Neural progenitor cell (in vitro differentiated cells): ENCODE measurements at regions not wholly inside any gene's neighbourhood (a gene's known extent, or its start where the extent isn't known, plus 50 kb on each side); places are given as distances from the start of the nearest gene placed in this dataset.

Experiments used
- DNase-seq: peaks from one replicate; pipeline ENCODE4 v3.0.0-alpha.2; 2016; ENCODE audit warnings: low spot score
- H2AFZ ChIP-seq: fragments of 200-600 bp; sonication (generic); replicated peaks from 2 replicates; pipeline ENCODE4 v1.6.1; 2016; ENCODE audit warnings: antibody characterized with exemption
- H3F3A ChIP-seq: fragments of 200-600 bp; sonication (generic); 2 replicates; pipeline ENCODE4 v1.6.1; 2016; ENCODE audit warnings: antibody characterized with exemption, low read depth
- H3K27ac ChIP-seq: fragments of 200-600 bp; sonication (generic); 2 replicates; pipeline ENCODE4 v1.5.1; 2016; ENCODE audit warnings: mild to moderate bottlenecking
- H3K27me3 ChIP-seq: fragments of 200-600 bp; sonication (generic); 2 replicates; pipeline ENCODE4 v1.6.1; 2016; ENCODE audit warnings: mild to moderate bottlenecking, moderate library complexity
- H3K36me3 ChIP-seq: fragments of 200-600 bp; sonication (generic); 2 replicates; pipeline ENCODE4 v1.5.1; 2016
- H3K4me1 ChIP-seq: fragments of 200-600 bp; sonication (generic); 2 replicates; pipeline ENCODE4 v1.6.1; 2016; ENCODE audit warnings: mixed run types
- H3K4me2 ChIP-seq: fragments of 200-600 bp; sonication (generic); 2 replicates; pipeline ENCODE4 v1.6.1; 2016
- H3K4me3 ChIP-seq: fragments of 200-600 bp; sonication (generic); 2 replicates; pipeline ENCODE4 v1.5.1; 2016
- H3K79me2 ChIP-seq: fragments of 200-600 bp; sonication (generic); 2 replicates; pipeline ENCODE4 v1.6.1; 2016; ENCODE audit warnings: low read depth
- H3K9ac ChIP-seq: fragments of 200-600 bp; sonication (generic); 2 replicates; pipeline ENCODE4 v1.6.1; 2016
- H3K9me3 ChIP-seq: fragments of 200-600 bp; sonication (generic); 2 replicates; pipeline ENCODE4 v1.5.1; 2016; ENCODE audit warnings: low read depth
- H4K20me1 ChIP-seq: fragments of 200-600 bp; sonication (generic); 2 replicates; pipeline ENCODE4 v1.6.1; 2016; ENCODE audit warnings: low read depth
- H3K27ac Mint-ChIP-seq: 3 replicates; pipeline ENCODE4 v1.8.0; 2021; ENCODE audit warnings: mixed read lengths
- H3K27me3 Mint-ChIP-seq: 2 replicates; pipeline ENCODE4 v1.8.0; 2022; ENCODE audit warnings: low read depth, mild to moderate bottlenecking, inconsistent platforms, moderate library complexity, mixed read lengths; ENCODE audit not compliant: insufficient read depth
- H3K36me3 Mint-ChIP-seq: 3 replicates; pipeline ENCODE4 v1.8.0; 2021; ENCODE audit warnings: mixed read lengths
- H3K4me1 Mint-ChIP-seq: 3 replicates; pipeline ENCODE4 v1.8.0; 2021; ENCODE audit warnings: mixed read lengths
- H3K4me3 Mint-ChIP-seq: 3 replicates; pipeline ENCODE4 v1.8.0; 2021; ENCODE audit warnings: mild to moderate bottlenecking, moderate library complexity, mixed read lengths
- H3K9me3 Mint-ChIP-seq: 3 replicates; pipeline ENCODE4 v1.8.0; 2020; ENCODE audit warnings: mixed read lengths
- EZH2 ChIP-seq: fragments of 200-600 bp; sonication (generic); IDR thresholded peaks from 2 replicates; pipeline ENCODE4 v1.6.1; 2017; ENCODE audit warnings: antibody characterized with exemption, mild to moderate bottlenecking, moderate library complexity
- EZH2phosphoT487 ChIP-seq: fragments of 200-600 bp; sonication (generic); IDR thresholded peaks from 2 replicates; pipeline ENCODE4 v1.6.1; 2017; ENCODE audit warnings: antibody characterized with exemption
- TF ChIP-seq, protein P1 (sequence below): fragments of 200-600 bp; sonication (generic); IDR thresholded peaks from 2 replicates; pipeline ENCODE4 v1.5.1; 2017; ENCODE audit warnings: antibody characterized with exemption, mild to moderate bottlenecking

DNA sequence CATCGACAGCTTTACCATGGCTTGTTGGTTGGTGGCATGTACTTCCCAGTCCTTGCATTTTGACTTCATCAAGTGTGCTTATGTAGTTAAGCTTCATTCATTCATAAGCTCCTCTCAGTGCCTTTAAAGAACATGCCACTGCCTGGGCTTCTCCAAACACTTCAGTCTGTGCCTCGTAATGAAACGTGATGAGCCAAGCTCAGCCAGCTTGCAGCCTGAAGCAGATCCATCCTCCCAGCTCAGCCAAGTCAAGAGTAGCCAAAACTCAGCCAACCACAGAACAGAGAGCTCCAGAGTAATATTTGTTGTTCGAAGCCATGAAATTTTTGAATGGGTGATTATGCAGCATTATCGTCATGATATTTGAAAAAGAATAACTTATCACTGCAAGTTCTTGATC, 989.7 kb downstream of the EFNB2 start:
- Mint-ChIP-seq H3K27me3 (peaks cover 2% of the 10 kb centered on the region), H3K4me1 (no peaks in the 10 kb centered on the region), H3K27ac (no peak overlapping the region), H3K9me3 (no peaks in the 10 kb centered on the region), H3K36me3 (no peaks in the 10 kb centered on the region), H3K4me3 (no peak overlapping the region)
- Histone ChIP-seq H3K4me2 (no peak overlapping the region), H3K4me3 (no peak overlapping the region), H2AFZ (no peak overlapping the region), H4K20me1 (no peaks in the 10 kb centered on the region), H3K9me3 (no peaks in the 10 kb centered on the region), H3K27ac (no peak overlapping the region), H3K9ac (no peak overlapping the region), H3K79me2 (no peaks in the 10 kb centered on the region), H3K27me3 (no peaks in the 10 kb centered on the region), H3K36me3 (no peaks in the 10 kb centered on the region), H3K4me1 (no peaks in the 10 kb centered on the region), H3F3A (no peaks in the 10 kb centered on the region)
- TF ChIP-seq EZH2phosphoT487 (no peak), EZH2 (no peak)
- TF ChIP-seq, protein P1, sequence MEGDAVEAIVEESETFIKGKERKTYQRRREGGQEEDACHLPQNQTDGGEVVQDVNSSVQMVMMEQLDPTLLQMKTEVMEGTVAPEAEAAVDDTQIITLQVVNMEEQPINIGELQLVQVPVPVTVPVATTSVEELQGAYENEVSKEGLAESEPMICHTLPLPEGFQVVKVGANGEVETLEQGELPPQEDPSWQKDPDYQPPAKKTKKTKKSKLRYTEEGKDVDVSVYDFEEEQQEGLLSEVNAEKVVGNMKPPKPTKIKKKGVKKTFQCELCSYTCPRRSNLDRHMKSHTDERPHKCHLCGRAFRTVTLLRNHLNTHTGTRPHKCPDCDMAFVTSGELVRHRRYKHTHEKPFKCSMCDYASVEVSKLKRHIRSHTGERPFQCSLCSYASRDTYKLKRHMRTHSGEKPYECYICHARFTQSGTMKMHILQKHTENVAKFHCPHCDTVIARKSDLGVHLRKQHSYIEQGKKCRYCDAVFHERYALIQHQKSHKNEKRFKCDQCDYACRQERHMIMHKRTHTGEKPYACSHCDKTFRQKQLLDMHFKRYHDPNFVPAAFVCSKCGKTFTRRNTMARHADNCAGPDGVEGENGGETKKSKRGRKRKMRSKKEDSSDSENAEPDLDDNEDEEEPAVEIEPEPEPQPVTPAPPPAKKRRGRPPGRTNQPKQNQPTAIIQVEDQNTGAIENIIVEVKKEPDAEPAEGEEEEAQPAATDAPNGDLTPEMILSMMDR, result no peak
- DNase-seq, result no peak

DNA sequence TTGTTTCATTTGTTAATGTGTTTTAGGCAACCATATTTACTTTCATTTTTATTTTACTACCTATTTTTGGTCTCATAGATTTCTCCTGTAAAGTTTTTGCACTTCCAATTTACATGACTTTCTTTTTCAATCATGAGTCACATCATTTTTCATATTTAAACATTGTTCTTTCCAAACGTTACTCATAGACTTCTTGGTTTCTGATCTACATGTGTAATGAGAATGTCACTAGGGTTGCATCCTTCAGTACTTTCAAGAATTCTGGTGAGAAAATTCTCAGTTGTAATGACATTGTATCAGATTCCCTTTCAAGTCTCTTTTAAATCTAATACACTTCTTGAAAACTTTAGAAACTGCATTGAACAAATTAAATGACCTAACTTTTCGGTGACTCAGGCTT, 991.7 kb downstream of the EFNB2 start:
- Histone ChIP-seq H3K9ac (no peak overlapping the region), H4K20me1 (no peaks in the 10 kb centered on the region), H3K4me3 (no peak overlapping the region), H3K27ac (no peak overlapping the region), H3K79me2 (no peaks in the 10 kb centered on the region), H3K4me2 (no peak overlapping the region), H3K27me3 (no peaks in the 10 kb centered on the region), H3K4me1 (no peaks in the 10 kb centered on the region), H3K9me3 (no peaks in the 10 kb centered on the region), H2AFZ (no peak overlapping the region), H3F3A (no peaks in the 10 kb centered on the region), H3K36me3 (no peaks in the 10 kb centered on the region)
- no peaks in the 10 kb centered on the region for H3K4me1 Mint-ChIP-seq
- no peak overlapping the region for H3K27ac Mint-ChIP-seq
- H3K4me3 Mint-ChIP-seq, result no peak overlapping the region
- no peaks in the 10 kb centered on the region for H3K9me3 Mint-ChIP-seq
- H3K27me3 Mint-ChIP-seq, result peaks cover 2% of the 10 kb centered on the region
- no peak for TF ChIP-seq EZH2
- TF ChIP-seq EZH2phosphoT487, result no peak
- TF ChIP-seq, protein P1, result no peak
- no peak for DNase-seq
- H3K36me3 Mint-ChIP-seq, result no peaks in the 10 kb centered on the region

DNA sequence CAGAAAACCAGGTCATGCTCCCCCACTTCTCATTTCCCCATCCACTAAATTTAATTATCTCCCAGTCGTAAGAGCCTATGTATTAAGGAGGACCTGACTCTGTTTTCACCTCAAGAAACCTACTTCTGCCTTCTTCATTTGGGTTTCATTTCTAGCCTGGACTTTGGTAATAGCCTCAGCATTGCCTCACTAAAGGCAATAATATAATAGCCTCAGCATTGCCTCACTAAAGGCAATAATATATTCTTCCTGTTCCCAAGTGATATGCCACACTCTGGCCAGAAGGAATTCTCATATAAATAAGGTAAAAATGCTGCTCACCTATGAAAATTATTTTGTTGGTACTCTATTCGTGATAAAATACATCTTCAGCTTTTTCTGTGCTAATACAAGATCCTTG, 993.9 kb downstream of the EFNB2 start:
- no peak for TF ChIP-seq EZH2
- no peak for TF ChIP-seq EZH2phosphoT487
- TF ChIP-seq, protein P1, result no peak
- Histone ChIP-seq H3K4me3 (no peak overlapping the region), H3K9me3 (no peaks in the 10 kb centered on the region), H3K36me3 (no peaks in the 10 kb centered on the region), H3K4me2 (no peak overlapping the region), H3K9ac (no peak overlapping the region), H4K20me1 (no peaks in the 10 kb centered on the region), H3K79me2 (no peaks in the 10 kb centered on the region), H3K27me3 (no peaks in the 10 kb centered on the region), H3K27ac (no peak overlapping the region), H2AFZ (no peak overlapping the region), H3F3A (no peaks in the 10 kb centered on the region), H3K4me1 (no peaks in the 10 kb centered on the region)
- Mint-ChIP-seq H3K27ac (no peak overlapping the region), H3K4me1 (peaks cover 5% of the 10 kb centered on the region), H3K9me3 (no peaks in the 10 kb centered on the region), H3K4me3 (no peak overlapping the region), H3K36me3 (no peaks in the 10 kb centered on the region), H3K27me3 (peaks cover 2% of the 10 kb centered on the region)
- no peak for DNase-seq

DNA sequence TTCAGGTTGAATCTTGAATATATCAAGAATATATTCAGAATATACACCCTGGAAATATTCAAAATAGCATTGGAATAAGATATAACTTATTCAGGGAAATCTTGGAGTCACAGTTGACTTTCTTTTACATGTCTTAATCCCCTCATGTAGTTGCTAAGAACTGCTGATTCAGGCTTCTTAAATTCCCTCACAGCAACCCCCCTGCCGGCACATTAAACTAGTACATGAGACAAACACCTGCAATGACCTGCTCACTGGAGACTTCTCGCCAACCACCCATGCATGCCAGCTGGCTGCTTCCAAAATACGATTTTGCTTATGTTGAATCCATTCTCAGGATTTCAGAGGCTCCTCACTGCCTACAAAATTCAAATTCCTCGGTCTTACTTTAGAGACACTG, 997.1 kb downstream of the EFNB2 start:
- no peaks in the 10 kb centered on the region for H3K79me2 ChIP-seq
- H3K4me1 ChIP-seq, result no peaks in the 10 kb centered on the region
- H3K4me2 ChIP-seq, result no peak overlapping the region
- H3K4me3 ChIP-seq, result no peak overlapping the region
- no peak overlapping the region for H2AFZ ChIP-seq
- no peak overlapping the region for H3K27ac ChIP-seq
- no peaks in the 10 kb centered on the region for H4K20me1 ChIP-seq
- DNase-seq, result peak; percentile 24
- no peaks in the 10 kb centered on the region for H3K27me3 ChIP-seq
- no peak overlapping the region for H3K9ac ChIP-seq
- no peak overlapping the region for H3K4me3 Mint-ChIP-seq
- H3F3A ChIP-seq, result no peaks in the 10 kb centered on the region
- TF ChIP-seq, protein P1, result no peak
- no peak for TF ChIP-seq EZH2phosphoT487
- TF ChIP-seq EZH2, result no peak
- H3K27me3 Mint-ChIP-seq, result no peaks in the 10 kb centered on the region
- no peaks in the 10 kb centered on the region for H3K9me3 ChIP-seq
- H3K9me3 Mint-ChIP-seq, result no peaks in the 10 kb centered on the region
- no peaks in the 10 kb centered on the region for H3K36me3 ChIP-seq
- H3K36me3 Mint-ChIP-seq, result no peaks in the 10 kb centered on the region
- peaks cover 5% of the 10 kb centered on the region for H3K4me1 Mint-ChIP-seq
- H3K27ac Mint-ChIP-seq, result no peak overlapping the region
